Stimulated activated CD4-positive, alpha-beta T cell treated with anti-CD3 and anti-CD28 coated beads, Interleukin-4, amount 100 ng/mL, for 48 hours (primary cell): ENCODE measurements at regions not wholly inside any gene's neighbourhood (a gene's known extent, or its start where the extent isn't known, plus 50 kb on each side); places are given as distances from the start of the nearest gene placed in this dataset.

ENCODE experiments used
- DNase-seq, 2 donors: peaks; one replicate each; pipeline ENCODE4 v3.0.0-alpha.2; 2020; ENCODE audit warnings: low read depth in 2 of 2

DNA sequence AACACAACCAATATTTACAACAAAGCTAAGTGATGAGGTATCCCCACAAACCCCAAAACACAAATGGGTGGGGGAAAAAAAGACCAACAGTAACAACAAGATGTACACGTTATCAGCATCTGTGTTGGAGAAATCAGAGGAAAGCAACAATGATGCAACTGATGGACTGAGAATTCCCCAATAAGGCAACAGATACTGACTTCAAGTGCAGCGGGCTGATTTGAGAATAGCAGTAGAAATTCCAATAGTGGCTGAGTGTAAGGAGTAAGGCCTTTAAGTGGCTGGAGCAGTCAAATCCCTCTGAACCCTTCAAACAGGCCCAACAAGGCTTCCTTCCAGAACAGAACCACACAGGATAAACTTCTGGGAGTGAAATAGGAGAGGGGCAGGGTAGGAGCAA lies 97.6 kb downstream of the TM2D1 start:
- DNase-seq: no peak

DNA sequence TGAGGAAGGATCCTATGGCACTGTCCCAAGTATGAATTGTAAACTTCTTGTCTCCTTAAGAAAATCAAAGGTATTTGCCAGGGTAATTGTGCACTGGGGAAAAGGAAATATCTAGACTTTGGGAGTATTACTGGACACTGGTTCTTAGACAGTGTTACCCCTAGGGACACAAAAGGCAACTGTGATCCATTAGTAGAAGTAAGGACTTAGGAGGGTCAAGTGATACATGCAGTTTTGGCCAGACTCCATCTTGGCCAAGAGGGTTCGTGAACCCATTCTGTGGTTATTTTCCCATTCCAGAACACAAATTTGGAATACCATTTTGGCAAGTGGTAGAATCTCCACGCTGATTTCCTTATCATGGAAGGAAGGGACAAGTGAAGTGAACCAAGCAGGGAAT lies 98.1 kb downstream of the TM2D1 start:
- no peak for DNase-seq

DNA sequence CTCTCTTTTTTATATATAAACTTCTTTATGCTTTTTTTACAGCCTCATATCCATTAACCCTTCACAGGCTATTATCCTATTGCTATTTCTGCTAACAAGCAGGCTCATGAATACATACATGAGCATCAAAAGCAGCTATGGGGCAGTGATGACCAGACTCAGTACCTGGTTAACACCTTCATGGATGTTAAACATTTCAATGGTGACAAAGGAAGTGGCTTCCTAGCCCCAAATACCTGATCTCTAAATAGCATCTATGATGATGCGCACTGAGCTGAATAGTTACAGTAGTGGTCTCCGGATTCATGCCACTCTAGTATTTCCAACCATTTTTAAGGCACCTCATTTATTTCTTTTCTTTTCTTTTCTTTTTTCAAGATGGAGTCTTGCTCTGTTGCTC lies 101.1 kb downstream of the TM2D1 start:
- DNase-seq: no peak

DNA sequence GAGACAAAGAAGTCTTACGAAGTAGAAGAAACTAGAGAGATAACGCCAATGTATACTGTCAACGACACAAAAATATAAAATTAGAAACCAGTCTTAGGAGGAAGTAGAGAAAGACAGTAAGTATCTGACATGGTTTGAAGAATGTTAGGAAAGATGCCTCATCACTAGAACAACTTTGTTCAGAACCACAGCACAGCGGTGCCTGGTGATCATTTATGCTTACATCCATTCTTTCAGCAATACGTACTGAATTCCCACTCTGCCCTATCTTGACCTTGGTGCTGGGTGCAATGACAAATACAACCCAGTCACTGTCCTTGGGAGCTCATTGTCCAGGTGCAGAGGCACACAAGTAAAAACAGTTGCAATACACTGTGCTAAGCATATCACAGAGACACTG lies 104.4 kb downstream of the TM2D1 start:
- DNase-seq: no peak

DNA sequence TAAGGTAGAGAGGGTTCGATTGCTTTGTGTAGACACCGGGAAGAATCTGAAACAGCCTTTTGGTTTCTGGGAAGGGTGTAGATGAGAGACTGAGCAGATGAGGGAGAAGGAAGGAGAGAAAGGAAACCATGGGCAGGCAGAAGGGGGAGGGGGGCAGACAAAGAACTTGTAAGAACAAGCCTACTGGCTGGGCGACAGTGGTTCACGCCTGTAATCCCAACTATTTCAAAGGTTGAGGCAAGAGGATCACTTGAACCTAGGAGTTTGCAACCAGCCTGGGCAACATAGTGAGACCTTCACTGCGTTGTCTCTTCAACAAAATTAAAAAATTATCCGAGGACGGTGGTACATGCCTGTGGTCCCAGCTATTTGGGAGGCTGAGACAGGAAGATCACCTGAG lies 106.2 kb downstream of the TM2D1 start:
- no peak for DNase-seq

DNA sequence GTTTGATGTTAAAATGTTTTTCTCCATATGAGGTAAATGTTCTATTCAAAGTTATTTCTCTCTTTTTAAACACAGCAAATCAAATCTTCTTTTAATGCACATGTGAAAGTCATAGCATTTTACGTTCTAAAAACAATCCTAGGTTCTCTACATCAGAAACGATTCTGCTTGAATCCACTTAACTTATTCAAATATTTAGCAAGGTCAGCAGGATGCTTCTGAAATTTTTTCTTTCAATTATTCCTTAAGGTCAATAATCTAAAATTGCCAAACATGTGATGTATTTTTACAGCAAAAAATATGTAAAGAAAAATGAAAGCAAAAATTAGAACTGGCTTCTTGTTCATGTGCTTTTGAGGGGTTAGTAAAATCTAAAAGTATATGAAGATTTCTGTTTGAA lies 106.7 kb downstream of the TM2D1 start:
- DNase-seq: no peak

DNA sequence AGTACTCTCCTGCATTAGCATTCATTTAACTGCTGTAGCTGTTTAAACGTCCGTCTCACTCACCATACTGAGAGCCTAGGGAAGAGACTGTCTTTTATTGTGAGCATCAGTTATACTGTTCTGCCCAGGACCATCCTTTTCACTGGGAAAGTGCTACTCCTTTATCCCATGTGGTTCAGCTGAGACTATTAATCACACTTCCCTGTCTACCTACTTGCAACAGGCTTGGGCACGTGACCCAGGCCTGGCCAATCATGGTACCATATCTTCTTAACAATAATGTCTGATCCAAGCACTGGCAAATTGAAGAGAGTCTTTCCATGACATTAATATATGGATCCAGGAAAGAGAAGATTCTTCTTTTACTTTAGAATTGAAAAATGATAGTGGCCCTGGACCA lies 108.1 kb downstream of the TM2D1 start:
- DNase-seq: no peak

DNA sequence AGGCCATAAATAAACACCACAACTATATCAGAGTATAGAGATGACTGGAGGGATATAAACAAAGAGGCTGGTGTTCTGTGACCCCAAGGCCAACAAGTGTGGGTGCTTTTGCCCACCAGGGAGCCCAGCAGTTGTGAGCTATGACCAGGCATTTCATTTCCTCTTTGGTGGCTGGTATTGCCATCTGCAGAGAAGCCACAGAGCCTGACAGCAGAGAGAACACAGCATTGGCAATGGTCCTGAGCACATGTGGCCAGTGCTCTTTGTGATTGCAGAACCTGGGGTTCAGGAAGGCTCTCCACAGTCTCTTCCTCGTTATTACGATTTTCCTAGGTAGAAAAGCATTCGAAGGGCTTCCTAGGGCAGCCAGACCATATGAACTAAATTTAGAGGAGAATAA lies 112.3 kb downstream of the TM2D1 start:
- no peak for DNase-seq

DNA sequence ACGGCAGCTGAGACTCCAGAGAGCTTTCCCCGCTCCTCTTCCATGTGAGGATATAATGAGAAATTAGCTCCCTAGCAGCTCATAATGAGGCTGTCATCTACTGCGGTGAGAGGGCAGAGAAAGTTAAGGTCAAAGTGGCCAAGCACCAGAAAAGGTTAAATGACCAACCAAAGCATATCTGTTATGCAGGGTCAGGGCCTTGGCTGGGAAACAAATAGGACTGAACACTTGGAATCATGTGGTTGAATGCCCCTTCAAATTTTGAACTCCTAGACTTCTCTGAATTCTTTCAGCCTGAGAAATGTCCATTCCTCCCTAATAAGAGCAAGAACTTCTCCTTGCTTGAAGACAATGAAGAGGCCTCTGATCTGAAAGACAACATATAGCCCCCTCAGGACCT lies 115.9 kb downstream of the TM2D1 start:
- no peak for DNase-seq

DNA sequence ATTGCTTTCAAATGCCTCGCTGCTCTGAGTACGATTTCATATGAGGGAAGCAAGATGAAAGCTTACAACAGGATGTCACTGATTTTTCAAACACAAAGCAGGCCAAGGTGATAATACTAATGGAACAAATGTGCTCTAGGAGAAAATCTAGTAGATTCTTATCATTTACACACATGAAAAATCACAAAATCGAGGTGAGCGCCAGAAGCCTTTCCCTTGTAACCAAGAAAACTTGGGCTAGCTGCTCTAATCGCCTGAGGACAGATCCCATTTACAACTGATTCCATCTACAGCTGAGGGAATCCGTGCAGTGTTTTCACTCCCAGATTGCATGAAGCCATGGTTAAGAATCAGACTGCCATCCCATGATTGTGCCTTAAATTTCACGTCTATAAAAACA lies 117.5 kb downstream of the TM2D1 start:
- no peak for DNase-seq

DNA sequence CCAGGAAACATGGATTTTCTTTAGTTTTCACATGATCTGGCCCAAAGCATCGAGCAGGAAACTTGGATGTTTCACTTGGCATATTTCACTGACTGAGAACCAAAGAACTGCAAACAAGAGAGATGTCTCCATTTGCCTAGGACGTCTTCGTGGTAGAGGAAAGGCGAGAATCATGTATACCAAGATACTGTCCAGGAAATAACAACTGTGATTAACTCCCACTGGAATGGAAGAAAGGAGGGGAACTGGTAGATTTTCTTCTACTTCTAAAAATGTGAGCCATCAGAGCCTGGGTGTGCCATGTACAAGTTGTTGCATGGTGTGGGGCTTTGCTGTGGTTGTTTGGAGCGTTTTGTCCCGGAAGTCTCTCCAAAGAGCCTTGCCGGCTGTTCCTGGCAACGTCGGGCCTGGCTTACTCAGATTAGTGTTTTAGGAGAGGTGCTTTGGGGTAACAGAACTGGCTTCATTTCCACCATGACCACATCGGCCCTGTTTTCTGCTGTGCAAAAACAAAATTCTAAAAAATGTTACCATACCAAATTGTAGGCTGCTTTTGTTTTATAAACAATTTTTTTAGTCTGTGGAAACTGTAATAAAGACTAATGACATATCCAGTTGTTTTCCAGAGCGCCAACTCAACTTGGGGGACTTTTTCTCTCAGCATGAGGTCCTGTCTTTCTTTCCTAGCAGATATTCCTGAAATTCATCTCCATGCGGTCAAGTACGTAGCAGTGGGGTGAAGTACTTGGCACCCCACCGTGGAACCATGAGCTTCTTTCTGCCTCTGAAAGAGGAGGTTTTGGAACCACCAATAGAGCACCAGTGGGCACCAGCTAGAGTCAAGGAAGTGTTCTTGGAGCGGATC lies 118.3 kb downstream of the TM2D1 start:
- no peak for DNase-seq

DNA sequence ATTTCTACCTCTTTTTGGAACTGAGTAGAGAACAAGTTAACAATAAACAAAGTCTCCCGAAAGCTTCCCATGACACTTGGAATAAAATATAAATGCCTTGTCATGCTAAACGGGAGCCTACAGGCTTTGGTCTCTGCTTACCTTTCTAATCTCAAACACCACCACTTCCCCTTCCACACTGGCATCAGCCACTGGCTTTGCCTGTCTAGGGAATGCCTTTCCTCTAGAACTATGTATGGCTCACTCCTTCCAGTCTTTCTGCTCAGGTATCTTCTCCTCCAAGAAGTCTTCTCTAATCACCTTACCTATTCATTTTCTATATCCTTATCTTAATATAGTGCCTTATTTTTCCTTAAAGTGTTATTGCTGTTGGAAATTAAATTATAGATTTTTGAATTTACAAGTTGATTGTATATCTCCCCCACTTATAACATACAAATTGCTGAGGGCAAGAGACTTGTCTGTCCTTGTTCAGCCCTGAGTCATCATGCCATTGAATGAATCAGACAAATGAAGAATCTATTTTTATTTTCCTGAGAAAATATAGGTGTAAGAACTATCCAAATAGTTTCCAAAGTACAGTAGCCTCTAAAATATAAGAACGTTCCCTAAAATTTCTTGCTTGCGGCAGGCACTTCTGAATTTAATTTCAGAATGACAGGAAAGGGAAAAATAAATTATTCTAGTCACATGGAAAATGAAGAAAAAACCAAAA lies 119.2 kb downstream of the TM2D1 start:
- no peak for DNase-seq

DNA sequence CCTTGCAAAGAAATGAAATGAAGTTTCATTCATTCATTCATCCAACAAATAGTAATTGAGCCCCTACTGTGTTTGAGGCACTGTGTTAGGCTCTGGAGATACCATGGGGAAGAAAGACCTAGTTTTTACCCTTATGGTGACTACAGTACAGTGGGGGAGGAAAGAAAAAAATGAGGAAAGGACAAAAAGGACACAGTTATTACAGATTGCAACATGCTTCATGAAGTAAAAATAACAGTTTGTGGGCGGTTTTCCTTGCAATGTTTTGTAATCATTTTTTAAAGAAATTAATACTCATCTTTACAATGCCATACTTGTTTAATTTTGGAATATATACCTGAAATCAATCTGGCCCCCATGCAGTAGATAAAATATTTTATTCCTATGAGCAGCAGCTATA lies 120.3 kb downstream of the TM2D1 start:
- no peak for DNase-seq

DNA sequence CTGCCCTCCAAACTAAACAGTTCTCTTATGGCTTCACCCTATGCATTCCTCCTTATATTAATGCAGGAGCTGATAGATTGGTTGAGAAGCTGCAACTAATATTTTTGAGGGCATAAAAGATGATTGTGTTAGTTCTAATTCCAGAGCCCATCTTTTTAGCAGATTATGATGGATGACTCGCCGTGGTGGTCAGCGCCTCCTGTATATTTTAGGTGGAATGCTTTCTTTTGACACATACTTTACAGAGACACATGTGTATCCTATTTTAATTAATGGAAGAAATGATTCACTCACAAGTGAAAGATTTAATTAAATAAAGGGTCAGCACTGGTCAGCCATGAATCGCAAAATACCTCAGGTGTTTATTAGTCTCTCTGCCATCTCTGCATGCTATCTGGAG lies 120.7 kb downstream of the TM2D1 start:
- DNase-seq: no peak

DNA sequence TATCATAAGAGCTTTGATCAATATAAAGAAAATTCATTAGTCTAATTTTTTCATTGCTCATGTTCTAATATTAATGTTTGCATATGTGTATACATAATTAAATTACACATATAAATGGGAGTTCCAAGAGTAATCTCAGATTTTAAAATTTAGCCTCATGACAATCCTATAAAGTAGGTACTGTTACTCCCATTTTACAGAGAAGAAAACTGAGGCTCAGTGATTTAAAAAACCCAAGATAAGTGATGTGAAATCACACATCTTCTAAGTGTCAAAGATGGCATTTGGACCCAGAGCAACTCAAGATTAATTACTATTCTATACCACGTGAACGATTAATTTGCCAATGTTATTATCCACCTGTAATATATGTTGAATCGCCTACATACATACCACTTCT lies 122.3 kb downstream of the TM2D1 start:
- no peak for DNase-seq

DNA sequence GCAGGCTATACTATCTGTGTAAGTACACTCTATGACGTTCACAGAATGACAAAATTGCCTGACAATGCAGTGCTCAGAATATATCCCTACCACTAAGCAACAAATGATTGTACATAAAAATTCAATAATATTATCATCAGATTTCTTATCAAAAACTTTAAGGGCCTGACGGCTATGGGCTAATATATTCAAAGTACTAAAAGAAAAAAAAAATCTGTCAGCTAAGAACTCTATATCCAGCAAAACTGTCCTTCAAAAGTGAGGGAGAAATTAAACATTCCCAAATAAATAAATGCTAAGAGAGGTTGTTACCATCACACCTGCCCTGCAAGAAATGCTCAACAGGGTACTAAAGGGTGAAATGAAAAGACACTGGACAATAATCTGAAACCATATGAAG lies 127.3 kb downstream of the TM2D1 start:
- no peak for DNase-seq

DNA sequence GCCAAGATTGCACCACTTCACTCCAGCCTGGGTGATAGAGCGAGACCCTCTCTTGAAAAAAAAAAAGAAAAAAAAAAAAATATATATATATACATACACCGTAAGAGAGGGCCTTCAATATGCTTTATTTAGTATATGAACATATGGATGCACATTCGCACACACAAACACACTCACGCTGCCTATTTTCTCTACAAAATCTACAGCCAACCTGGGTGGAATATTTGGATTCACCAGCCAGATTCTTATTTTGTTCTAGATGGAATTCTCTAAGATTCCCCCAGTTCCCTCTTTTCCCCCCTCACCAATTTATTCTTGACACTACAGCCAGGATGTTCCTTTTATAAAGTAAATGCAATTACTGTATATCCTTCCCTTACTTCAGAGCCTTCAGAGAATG lies 131.6 kb downstream of the TM2D1 start:
- no peak for DNase-seq

DNA sequence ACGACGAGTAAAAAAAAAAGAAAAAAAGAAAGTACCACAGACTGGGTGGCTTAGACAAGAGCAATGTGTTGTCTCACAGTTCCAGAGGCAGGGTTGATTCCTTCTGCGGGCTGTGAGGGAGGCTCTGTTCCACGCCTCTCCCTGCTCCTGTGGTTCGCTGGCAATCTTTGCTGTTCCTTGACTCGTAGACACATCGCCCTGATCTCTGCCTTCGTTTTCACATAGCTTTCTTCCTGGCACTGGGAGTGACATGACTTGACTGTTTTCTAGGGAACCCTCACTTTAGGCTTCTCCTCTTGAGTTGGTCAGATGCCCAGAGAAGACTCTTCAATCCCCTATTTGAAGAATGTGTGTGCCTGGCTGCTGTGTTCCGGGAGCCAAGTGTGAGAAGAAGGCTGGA lies 133.6 kb downstream of the TM2D1 start:
- DNase-seq: no peak

DNA sequence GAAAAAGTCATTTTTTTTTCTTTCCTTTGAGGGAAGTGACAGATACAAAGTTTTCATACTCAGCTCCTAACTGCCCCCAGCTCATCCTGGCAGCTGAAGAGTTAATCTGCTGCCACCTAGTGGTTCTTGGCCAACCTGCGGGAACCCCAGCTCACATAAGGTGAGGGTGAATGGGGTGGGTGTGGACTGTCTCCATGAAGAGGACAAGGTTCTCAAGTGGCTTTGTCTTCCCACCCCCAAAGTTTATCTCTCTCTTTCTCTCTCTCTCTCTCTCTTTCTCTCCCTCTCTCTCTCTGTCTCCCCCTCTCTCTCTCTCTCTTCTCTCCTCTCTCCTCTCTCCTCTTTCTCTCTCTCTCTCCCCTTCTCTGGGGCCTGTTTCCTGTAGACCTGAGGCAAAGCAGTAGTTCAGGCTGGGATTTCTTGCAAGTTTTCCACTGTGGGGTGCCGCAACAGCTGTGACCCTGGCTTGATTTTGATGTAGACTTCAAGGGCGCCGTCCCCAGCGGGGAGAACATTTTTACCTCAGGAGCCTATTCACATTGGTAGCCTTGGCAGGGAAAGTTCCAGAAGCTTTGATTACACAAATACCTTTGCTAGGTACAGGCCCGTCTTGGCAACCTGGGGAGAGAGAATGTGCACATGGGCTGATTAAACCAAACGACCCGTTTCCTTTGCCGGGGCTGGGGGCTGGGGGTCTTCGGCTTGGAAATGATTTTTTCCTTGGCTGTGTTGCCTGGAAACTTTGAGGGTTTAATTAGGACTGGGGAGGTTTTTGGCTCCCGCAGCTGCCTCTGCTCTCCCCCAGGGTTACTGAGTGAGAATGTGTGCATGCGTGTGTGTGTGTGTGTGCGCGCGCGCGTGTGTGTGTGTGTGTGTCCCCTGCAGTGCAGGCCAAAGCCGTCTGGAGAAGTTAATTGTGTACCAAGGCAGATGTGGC lies 135.9 kb downstream of the TM2D1 start:
- peak; percentile 50 to 56 for DNase-seq

DNA sequence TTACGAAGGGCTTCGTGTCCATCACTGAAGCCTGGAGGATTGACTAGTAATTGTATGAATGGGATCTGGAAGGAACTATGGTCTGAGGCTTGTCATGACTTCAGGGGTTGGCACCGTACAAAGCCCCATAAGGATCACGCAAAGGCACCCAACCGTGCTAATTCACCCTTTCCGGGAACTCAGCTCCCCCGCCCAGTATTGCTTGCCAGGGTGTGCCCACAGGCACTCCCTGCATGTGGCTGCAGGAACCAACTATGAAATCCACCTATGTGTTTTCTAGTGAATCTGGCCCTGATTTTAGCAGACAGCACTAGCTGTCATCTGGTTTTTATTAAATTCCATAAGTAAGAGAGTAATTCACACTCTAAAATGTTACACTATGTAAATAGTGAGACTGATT lies 139.2 kb downstream of the TM2D1 start:
- DNase-seq: no peak

DNA sequence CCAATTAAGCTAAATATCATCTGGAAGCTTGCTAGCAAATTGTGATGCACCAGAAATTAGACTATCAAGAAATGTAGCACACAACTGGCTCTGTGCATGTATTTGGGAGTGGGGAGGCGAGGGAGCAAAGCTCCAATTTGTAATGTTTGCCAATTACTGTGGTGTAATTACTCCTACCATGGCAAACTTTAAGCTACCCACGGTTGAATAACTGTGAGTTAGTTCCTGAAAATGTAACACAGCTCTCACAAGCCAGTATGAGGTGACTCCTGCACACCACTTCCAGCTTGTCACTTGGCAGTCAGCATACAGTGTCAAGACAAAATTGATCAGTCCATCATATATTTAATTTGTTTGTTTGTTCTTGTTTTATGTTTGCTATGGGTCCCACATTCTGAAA lies 141.2 kb downstream of the TM2D1 start:
- no peak for DNase-seq

DNA sequence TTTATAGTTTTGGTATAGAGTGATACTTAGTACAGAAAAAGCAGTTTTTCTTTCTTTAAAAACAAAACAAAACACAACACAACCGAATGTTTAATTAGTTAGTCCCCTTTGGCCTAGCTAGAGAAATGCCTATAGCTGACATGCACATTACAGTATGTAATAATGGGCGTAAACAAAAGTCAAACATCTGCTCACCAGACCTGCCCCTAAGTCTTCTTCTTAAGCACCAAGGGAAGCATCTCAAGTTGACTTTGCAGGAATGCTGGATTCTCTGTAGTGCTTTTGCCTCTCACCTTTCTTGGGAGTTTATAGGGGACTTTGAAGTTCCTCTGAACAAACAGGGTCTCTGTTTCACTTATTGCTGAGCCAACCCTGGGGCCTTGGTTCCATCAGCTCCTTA lies 143.7 kb downstream of the TM2D1 start:
- DNase-seq: no peak
